GM12878 (cell line): ENCODE measurements at regions not wholly inside any gene's neighbourhood (a gene's known extent, or its start where the extent isn't known, plus 50 kb on each side); places are given as distances from the start of the nearest gene placed in this dataset. TPM values are rescaled to one million over a fixed set of nuclear protein-coding genes. Genes with fewer than 3 reads are reported as not detected.

Experiments used
- ATAC-seq: fragments of 200-7000 bp; cut with Tn5 transposase; 3 replicates; pipeline ENCODE4 v1.9.1; 2020; ENCODE audit warnings: mild to moderate bottlenecking, moderate library complexity
- BruUV-seq: library from RNA; stranded (reverse); fragments of 400-500 nt; replicated peaks from 2 replicates; lab custom pipeline; 2021; lab: Mats Ljungman, UMichigan
- CTCF ChIA-PET: fragments of 300-600 bp; sonication (Branson Sonifier 250); formaldehyde crosslinking; extraction: SDS; loops from one replicate; lab custom pipeline; 2021; ENCODE audit warnings: inconsistent platforms; lab: Yijun Ruan, JAX
- POLR2A ChIA-PET: fragments of 350-600 bp; formaldehyde crosslinking; extraction: SDS; loops from one replicate; lab custom pipeline; 2021; ENCODE audit warnings: inconsistent platforms; lab: Charles Lee
- RAD21 ChIA-PET: fragments of 300-600 bp; sonication (Branson Sonifier 250); formaldehyde crosslinking; loops from one replicate; lab custom pipeline; 2023; ENCODE audit warnings: antibody characterized with exemption; ENCODE audit not compliant: unreplicated experiment; lab: Charles Lee
- SMC1A ChIA-PET: fragments of 300-600 bp; sonication (Branson Sonifier 250); formaldehyde crosslinking; loops from one replicate; lab custom pipeline; 2023; ENCODE audit not compliant: unreplicated experiment, uncharacterized antibody; lab: Charles Lee
- DNase-seq: peaks from one replicate; pipeline ENCODE4 v3.0.0-alpha.2; 2011; ENCODE audit warnings: low read depth, low spot score
- FAIRE-seq: peaks from 3 replicates; lab custom pipeline; 2011; peaks lifted over from hg19 to GRCh38; lab: Jason Lieb, UNC
- H2AFZ ChIP-seq: 2 replicates; pipeline ENCODE4 v1.6.0; 2011; ENCODE audit warnings: low read depth, low read length, control low read depth; ENCODE audit not compliant: control insufficient read depth
- H3K27ac ChIP-seq: 2 replicates; pipeline ENCODE4 v1.5.1; 2011; ENCODE audit warnings: control low read depth; ENCODE audit not compliant: control insufficient read depth, insufficient read depth
- H3K27me3 ChIP-seq, 2 experiments: replicated peaks in 1 of 2; 2 replicates each; pipeline versions ENCODE4 v1.6.0 to v1.6.1; 2011; ENCODE audit warnings: low read length in 1 of 2; ENCODE audit not compliant: control insufficient read depth in 2 of 2, insufficient read depth in 2 of 2
- H3K36me3 ChIP-seq, 2 experiments: 2 replicates each; pipeline ENCODE4 v1.5.1; 2011; ENCODE audit warnings: low read length in 1 of 2; ENCODE audit not compliant: control insufficient read depth in 2 of 2, insufficient read depth in 2 of 2
- H3K4me1 ChIP-seq: 2 replicates; pipeline ENCODE4 v1.6.1; 2011; ENCODE audit warnings: mild to moderate bottlenecking, low read length, moderate library complexity, mixed read lengths; ENCODE audit not compliant: control insufficient read depth, insufficient read depth
- H3K4me2 ChIP-seq: 2 replicates; pipeline ENCODE4 v1.6.0; 2011; ENCODE audit warnings: control low read depth; ENCODE audit not compliant: control insufficient read depth, insufficient read depth
- H3K4me3 ChIP-seq: fragments of 200-600 bp; sonication (generic); 2 replicates; pipeline ENCODE4 v1.5.1; 2016
- H3K79me2 ChIP-seq: 2 replicates; pipeline ENCODE4 v1.6.0; 2011; ENCODE audit warnings: low read length; ENCODE audit not compliant: control insufficient read depth, insufficient read depth
- H3K9ac ChIP-seq: 2 replicates; pipeline ENCODE4 v1.8.0; 2011; ENCODE audit warnings: low read length, control low read depth, mixed read lengths; ENCODE audit not compliant: control insufficient read depth, insufficient read depth
- H3K9me3 ChIP-seq: replicated peaks from 3 replicates; pipeline ENCODE4 v1.5.1; 2011; ENCODE audit warnings: mild to moderate bottlenecking, low read length; ENCODE audit not compliant: control insufficient read depth, insufficient read depth
- H4K20me1 ChIP-seq: 2 replicates; pipeline ENCODE4 v1.6.0; 2011; ENCODE audit not compliant: control insufficient read depth, insufficient read depth
- ATF7 ChIP-seq: fragments of 450-650 bp; IDR thresholded peaks from 2 replicates; pipeline ENCODE4 v1.6.1; 2016; ENCODE audit warnings: low read depth, mild to moderate bottlenecking
- CHD2 ChIP-seq: IDR thresholded peaks from 2 replicates; pipeline ENCODE4 v1.6.1; 2011; ENCODE audit warnings: low read depth, low read length, improper control_type of control experiment, borderline replicate concordance
- GATAD2B ChIP-seq: fragments of 450-650 bp; conservative IDR thresholded peaks from 2 replicates; pipeline ENCODE4 v1.6.1; 2017; ENCODE audit warnings: low read depth, mild to moderate bottlenecking, moderate library complexity
- HDGF ChIP-seq: fragments of 450-650 bp; IDR thresholded peaks from 2 replicates; pipeline ENCODE4 v1.6.1; 2016; ENCODE audit warnings: antibody characterized with exemption
- IRF3 ChIP-seq: fragments of 450-650 bp; IDR thresholded peaks from 2 replicates; pipeline ENCODE4 v1.6.1; 2014; ENCODE audit warnings: mild to moderate bottlenecking
- KAT2A ChIP-seq: conservative IDR thresholded peaks from 2 replicates; pipeline ENCODE4 v1.6.1; 2011; ENCODE audit warnings: low read depth, low read length; ENCODE audit not compliant: control insufficient read depth
- MTA3 ChIP-seq: IDR thresholded peaks from 2 replicates; pipeline ENCODE4 v1.6.1; 2012; ENCODE audit warnings: low read length, inconsistent platforms, borderline replicate concordance
- MYC ChIP-seq: IDR thresholded peaks from 2 replicates; pipeline ENCODE4 v1.6.1; 2011; ENCODE audit warnings: mild to moderate bottlenecking, low read length, moderate library complexity, inconsistent platforms; ENCODE audit not compliant: insufficient read depth, insufficient replicate concordance, insufficient read length, severe bottlenecking
- NFYB ChIP-seq: IDR thresholded peaks from 2 replicates; pipeline ENCODE4 v1.6.1; 2011; ENCODE audit warnings: low read depth, mild to moderate bottlenecking, low read length, improper control_type of control experiment, moderate library complexity; ENCODE audit not compliant: insufficient read depth
- PAX5 ChIP-seq: IDR thresholded peaks from 2 replicates; pipeline ENCODE4 v1.6.1; 2011; ENCODE audit warnings: low read depth, low read length, borderline replicate concordance
- RUNX3 ChIP-seq: IDR thresholded peaks from 2 replicates; pipeline ENCODE4 v1.6.1; 2012; ENCODE audit warnings: low read length, inconsistent platforms
- TCF7 ChIP-seq: IDR thresholded peaks from 2 replicates; pipeline ENCODE4 v1.6.1; 2014; ENCODE audit warnings: antibody characterized with exemption, borderline replicate concordance
- WRNIP1 ChIP-seq: IDR thresholded peaks from 2 replicates; pipeline ENCODE4 v1.6.1; 2011; ENCODE audit warnings: low read depth, low read length, improper control_type of control experiment, borderline replicate concordance
- ZBED1 ChIP-seq: IDR thresholded peaks from 2 replicates; pipeline ENCODE4 v1.6.1; 2016; ENCODE audit warnings: borderline replicate concordance
- WGBS: methylation state at CpG from one replicate; pipeline ENCODE4 v1.1.6; 2016; ENCODE audit warnings: low lambda C conversion rate; ENCODE audit not compliant: insufficient replicate concordance, insufficient coverage; ENCODE audit errors: missing lambda C conversion rate; 5-methylcytosine and 5-hydroxymethylcytosine counted together
- in situ Hi-C: fragments of 300-500 bp; cut with MboI; formaldehyde crosslinking; loops from 9 replicates; pipeline ENCODE4 v1.14.3; 2018; ENCODE audit warnings: mixed read lengths
- intact Hi-C: fragments of 100-400 bp; cut with micrococcal nuclease; formaldehyde crosslinking; loops from one replicate; pipeline ENCODE4 v1.14.2; 2022; ENCODE audit not compliant: unreplicated experiment
- small RNA-seq: library from RNA; depleted of rRNA; stranded (forward); fragments of <200 nt; gene quantifications from one replicate; pipeline ENCODE3, GENCODE V24; 2014
- TF ChIP-seq, protein P1 (sequence below): IDR thresholded peaks from 2 replicates; pipeline ENCODE4 v1.6.1; 2011; ENCODE audit warnings: borderline replicate concordance, low read depth, mild to moderate bottlenecking, moderate library complexity, low read length; ENCODE audit not compliant: insufficient read depth, poor library complexity, severe bottlenecking

DNA sequence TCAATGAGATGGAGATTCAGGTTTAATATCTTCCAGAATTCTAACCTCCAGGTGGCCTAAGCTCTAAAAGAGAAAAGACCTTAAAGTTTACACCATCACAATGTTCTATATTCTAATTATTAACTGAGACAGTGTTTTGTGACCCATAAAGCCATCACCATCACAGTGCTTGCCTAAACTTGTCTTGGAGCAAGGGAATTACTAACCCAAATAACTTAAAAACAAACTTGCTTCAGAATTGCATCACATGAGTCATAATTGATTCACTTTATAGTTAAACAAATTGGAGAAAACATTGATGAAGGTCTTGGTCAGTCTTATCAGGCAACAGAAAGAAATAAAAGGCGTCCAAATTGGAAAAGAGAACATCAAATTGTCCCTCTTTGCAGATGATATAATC lies 54.5 kb upstream of the ALG10 start:
- intact Hi-C loops = no loop called here
- ATAC-seq (no peak), FAIRE-seq (no peak), DNase-seq (no peak)
- H3K79me2 ChIP-seq = no peaks in the 10 kb centered on the region
- H3K36me3 ChIP-seq = no peaks in the 10 kb centered on the region
- H2AFZ ChIP-seq = no peak overlapping the region
- WGBS = 0% methylated on average over 1 of the region's 1 CpG
- TF ChIP-seq WRNIP1 (no peak), CHD2 (no peak), MYC (no peak), KAT2A (no peak), TCF7 (no peak), PAX5 (no peak), ATF7 (no peak), NFYB (no peak), MTA3 (no peak), IRF3 (no peak), GATAD2B (no peak), HDGF (no peak), ZBED1 (no peak), RUNX3 (no peak)
- TF ChIP-seq, protein P1, sequence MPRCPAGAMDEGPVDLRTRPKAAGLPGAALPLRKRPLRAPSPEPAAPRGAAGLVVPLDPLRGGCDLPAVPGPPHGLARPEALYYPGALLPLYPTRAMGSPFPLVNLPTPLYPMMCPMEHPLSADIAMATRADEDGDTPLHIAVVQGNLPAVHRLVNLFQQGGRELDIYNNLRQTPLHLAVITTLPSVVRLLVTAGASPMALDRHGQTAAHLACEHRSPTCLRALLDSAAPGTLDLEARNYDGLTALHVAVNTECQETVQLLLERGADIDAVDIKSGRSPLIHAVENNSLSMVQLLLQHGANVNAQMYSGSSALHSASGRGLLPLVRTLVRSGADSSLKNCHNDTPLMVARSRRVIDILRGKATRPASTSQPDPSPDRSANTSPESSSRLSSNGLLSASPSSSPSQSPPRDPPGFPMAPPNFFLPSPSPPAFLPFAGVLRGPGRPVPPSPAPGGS = no peak
- RAD21 ChIA-PET = no interaction called here
- H3K4me2 ChIP-seq = no peak overlapping the region
- no TSS peak for BruUV-seq
- no peak overlapping the region for H3K9ac ChIP-seq
- SMC1A ChIA-PET = no interaction called here
- H3K9me3 ChIP-seq = no peaks in the 10 kb centered on the region
- no peak overlapping the region for H3K4me3 ChIP-seq
- in situ Hi-C loops = no loop called here
- POLR2A ChIA-PET = no interaction called here
- H3K4me1 ChIP-seq = no peaks in the 10 kb centered on the region
- CTCF ChIA-PET = no interaction called here
- H4K20me1 ChIP-seq = no peaks in the 10 kb centered on the region
- H3K27me3 ChIP-seq = no peaks in the 10 kb centered on the region
- no peak overlapping the region for H3K27ac ChIP-seq

Small RNAs in the stretch of these regions (small RNA-seq; reads per million reads assigned to genes)
- gene RNU6-400P = not detected
- gene RNU6-472P = not detected
